SW 1271 (cell line): ENCODE measurements at regions not wholly inside any gene's neighbourhood (a gene's known extent, or its start where the extent isn't known, plus 50 kb on each side); places are given as distances from the start of the nearest gene placed in this dataset.

ENCODE experiments used
- DNase-seq, 2 experiments: peaks; one replicate each; lab custom pipeline; 2025; lab: John Stamatoyannopoulos, UW

- DNase-seq = no peak
Observed at GRCh38 chr20:11084508-11084907, 410.7 kb upstream of the JAG1 start.

GRCh38 chr20:11086970-11087369, 413.2 kb upstream of the JAG1 start:
- no peak for DNase-seq

- no peak for DNase-seq
Observed at GRCh38 chr20:11090751-11091150, 417.0 kb upstream of the JAG1 start.

- no peak for DNase-seq
Observed at GRCh38 chr20:11091511-11091910, 417.7 kb upstream of the JAG1 start.

- no peak for DNase-seq
Observed at GRCh38 chr20:11092151-11092550, 418.4 kb upstream of the JAG1 start.

GRCh38 chr20:11094196-11094595, 420.4 kb upstream of the JAG1 start:
- DNase-seq = no peak

GRCh38 chr20:11094711-11095110, 420.9 kb upstream of the JAG1 start:
- no peak for DNase-seq

GRCh38 chr20:11098888-11099287, 425.1 kb upstream of the JAG1 start:
- no peak for DNase-seq

GRCh38 chr20:11101243-11101642, 427.4 kb upstream of the JAG1 start:
- no peak for DNase-seq

- DNase-seq = no peak
Observed at GRCh38 chr20:11101696-11102095, 427.9 kb upstream of the JAG1 start.

GRCh38 chr20:11103866-11104265, 430.1 kb upstream of the JAG1 start:
- no peak for DNase-seq

GRCh38 chr20:11108102-11108810, 434.5 kb upstream of the JAG1 start:
- no peak for DNase-seq

GRCh38 chr20:11110535-11110934, 436.7 kb upstream of the JAG1 start:
- no peak for DNase-seq

GRCh38 chr20:11111191-11111590, 437.4 kb upstream of the JAG1 start:
- no peak for DNase-seq

- no peak for DNase-seq
Observed at GRCh38 chr20:11112832-11113231, 439.0 kb upstream of the JAG1 start.

GRCh38 chr20:11114382-11114781, 440.6 kb upstream of the JAG1 start:
- no peak for DNase-seq

GRCh38 chr20:11117808-11118528, 444.2 kb upstream of the JAG1 start:
- DNase-seq = no peak

GRCh38 chr20:11118802-11119380, 445.1 kb upstream of the JAG1 start:
- DNase-seq = no peak

GRCh38 chr20:11119573-11119972, 445.8 kb upstream of the JAG1 start:
- no peak for DNase-seq

- no peak for DNase-seq
Observed at GRCh38 chr20:11120431-11120830, 446.6 kb upstream of the JAG1 start.

- no peak for DNase-seq
Observed at GRCh38 chr20:11124849-11125505, 451.2 kb upstream of the JAG1 start.

GRCh38 chr20:11128220-11128718, 454.5 kb upstream of the JAG1 start:
- DNase-seq = no peak

GRCh38 chr20:11128721-11129120, 454.9 kb upstream of the JAG1 start:
- DNase-seq = no peak
